ENCODE measurements at regions not wholly inside any gene's neighbourhood (a gene's known extent, or its start where the extent isn't known, plus 50 kb on each side); places are given as distances from the start of the nearest gene placed in this dataset.

GRCh38 chr3:146308682-146309081 is 57.8 kb upstream of the PLSCR4 start:
- DNase-seq (ENCODE audit: low spot score), result peak; percentile 52

GRCh38 chr3:146308222-146308621 is 57.3 kb upstream of the PLSCR4 start:
- peak; percentile 61 for DNase-seq (ENCODE audit: low spot score)

DNA sequence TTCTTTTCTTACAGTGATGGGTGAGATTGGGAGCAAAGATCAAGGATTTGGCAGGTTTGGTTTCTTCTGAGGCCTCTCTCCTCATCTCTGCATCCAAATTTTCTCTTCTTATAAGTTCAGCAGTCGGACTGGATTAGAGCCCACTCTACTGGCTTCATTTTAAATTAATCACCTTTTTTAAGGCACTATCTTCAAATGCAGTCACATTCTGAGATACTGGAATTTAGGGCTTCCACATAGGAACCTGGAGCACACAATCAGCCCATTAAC is 56.5 kb upstream of the PLSCR4 start:
- no peak for DNase-seq (ENCODE audit: low spot score)

DNA sequence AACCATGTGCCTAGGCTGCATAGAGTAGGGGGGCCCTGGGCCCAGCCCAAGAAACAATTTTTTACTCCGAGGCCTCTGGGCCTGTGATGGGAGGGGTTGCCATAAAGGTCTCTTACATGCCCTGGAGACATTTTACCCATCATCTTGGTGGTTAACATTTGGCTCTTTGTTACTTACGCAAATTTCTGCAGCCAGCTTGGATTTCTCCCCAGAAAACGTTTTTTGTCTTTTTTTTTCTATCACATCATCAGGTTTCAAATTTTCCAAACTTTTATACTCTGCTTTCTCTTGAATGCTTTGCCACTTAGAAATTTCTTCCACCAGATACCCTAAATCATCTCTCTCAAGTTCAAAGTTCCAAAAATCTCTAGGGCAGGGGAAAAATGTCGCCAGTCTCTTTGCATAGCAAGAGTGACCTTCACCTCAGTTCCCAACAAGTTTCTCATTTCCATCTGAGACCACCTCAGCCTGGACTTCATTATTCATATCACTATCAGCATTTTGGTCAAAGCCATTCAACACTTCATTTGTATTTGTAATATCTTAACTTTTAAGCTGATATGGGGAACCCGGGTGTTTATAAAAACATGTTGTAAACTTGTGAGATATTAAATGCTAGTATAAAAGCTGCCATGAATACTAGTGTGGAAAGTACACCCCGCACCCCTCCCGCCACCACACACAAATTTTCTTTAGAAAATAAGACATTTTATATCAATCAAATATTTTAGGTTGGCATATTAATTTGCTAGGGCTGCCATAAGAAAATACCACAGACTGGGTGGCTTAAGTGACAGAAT is 56.0 kb upstream of the PLSCR4 start:
- no peak for DNase-seq (ENCODE audit: low spot score)

- DNase-seq (ENCODE audit: low spot score), result no peak
Measured at GRCh38 chr3:146305808-146306423, 55.0 kb upstream of the PLSCR4 start.

- DNase-seq (ENCODE audit: low spot score), result no peak
Measured at GRCh38 chr3:146300768-146301167, 49.9 kb upstream of the PLSCR4 start.
